Erythroblast (primary cell): ENCODE measurements at regions not wholly inside any gene's neighbourhood (a gene's known extent, or its start where the extent isn't known, plus 50 kb on each side); places are given as distances from the start of the nearest gene placed in this dataset.
"Not testable (repeated sequence)": the region's sequence is repeated elsewhere in the genome, so short reads cannot be mapped to it uniquely, and the experiment has no call there.

Experiments used
- DNase-seq, 2 experiments: peaks; one replicate each; lab custom pipeline; 2025; lab: John Stamatoyannopoulos, UW
- GATA1 ChIP-seq: IDR thresholded peaks from 2 replicates; pipeline ENCODE4 v1.6.1; 2011; ENCODE audit warnings: low read depth, mild to moderate bottlenecking, control low read depth, low read length, moderate library complexity
- POLR2A ChIP-seq: IDR thresholded peaks from 2 replicates; pipeline ENCODE4 v1.6.1; 2011; ENCODE audit warnings: mild to moderate bottlenecking, low read length

- no peak for DNase-seq
- TF ChIP-seq POLR2A (no peak), GATA1 (no peak)
These were observed 389.3 kb downstream of the STK39 start for GRCh38 chr2:167858086-167858485.

- TF ChIP-seq POLR2A, result no peak
- no peak for TF ChIP-seq GATA1
- no peak for DNase-seq
These were observed 390.0 kb downstream of the STK39 start for GRCh38 chr2:167857416-167857815.

DNA sequence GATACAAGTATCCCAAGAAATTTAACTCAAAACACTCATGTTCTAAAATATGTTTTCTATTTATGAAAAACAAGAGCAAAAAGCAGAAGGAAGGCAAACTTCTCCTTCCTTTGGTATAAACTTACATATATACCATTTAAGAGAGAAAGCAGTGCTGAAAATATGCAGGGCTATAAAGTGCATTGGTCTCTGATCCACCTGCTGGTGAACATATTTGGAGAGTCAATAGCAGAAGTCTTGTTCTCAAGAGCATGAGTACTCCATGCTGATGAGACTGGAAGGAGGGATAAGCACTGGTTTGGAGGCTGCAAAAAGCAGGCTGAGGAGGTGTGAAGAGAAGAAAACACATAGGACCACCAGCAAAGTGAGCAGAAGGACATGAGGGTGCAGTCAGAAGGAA lies 391.2 kb downstream of the STK39 start:
- TF ChIP-seq GATA1, result no peak
- no peak for TF ChIP-seq POLR2A
- DNase-seq, result no peak

- TF ChIP-seq GATA1 (no peak), POLR2A (no peak)
- DNase-seq, result no peak
These were observed 392.2 kb downstream of the STK39 start for GRCh38 chr2:167855211-167855610.

DNA sequence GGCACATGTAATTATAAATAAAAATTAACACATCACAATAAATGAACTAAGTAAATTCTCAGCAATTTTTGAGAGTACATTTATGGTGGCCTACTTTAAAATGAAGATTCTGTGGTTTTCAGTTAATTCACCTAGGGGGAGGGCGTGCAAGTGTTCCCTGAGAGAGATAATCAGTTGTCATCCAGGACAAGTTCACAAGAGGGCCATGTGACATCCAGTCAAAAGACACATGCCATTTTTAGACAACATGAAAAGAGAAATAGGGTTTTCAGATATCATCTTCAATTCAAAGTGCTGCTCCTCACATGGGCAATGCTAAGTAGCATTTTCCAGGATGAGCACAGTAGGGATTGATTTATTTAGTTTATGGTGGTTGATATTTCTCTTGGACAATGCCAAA lies 393.7 kb downstream of the STK39 start:
- DNase-seq, result no peak
- TF ChIP-seq GATA1, result no peak
- no peak for TF ChIP-seq POLR2A

DNA sequence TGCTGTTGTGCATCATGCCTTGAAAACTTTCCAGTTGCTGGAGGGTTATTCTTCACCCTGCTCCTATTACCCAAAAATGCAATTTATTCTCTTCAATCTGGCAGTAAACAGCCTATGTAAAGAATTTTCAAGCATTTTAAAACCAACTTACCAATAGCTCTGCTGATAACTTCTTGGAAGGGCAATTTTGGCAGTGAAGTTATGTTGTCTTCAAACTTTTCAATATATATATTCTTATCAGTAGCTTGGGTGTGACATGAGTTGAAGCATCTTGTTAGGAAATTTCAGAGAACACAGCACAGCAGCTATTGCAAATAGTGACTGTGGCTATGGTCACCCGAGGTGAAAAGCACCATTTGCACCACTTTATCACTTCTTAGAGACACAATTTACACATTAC lies 395.5 kb downstream of the STK39 start:
- TF ChIP-seq GATA1 (no peak), POLR2A (no peak)
- DNase-seq, result no peak

DNA sequence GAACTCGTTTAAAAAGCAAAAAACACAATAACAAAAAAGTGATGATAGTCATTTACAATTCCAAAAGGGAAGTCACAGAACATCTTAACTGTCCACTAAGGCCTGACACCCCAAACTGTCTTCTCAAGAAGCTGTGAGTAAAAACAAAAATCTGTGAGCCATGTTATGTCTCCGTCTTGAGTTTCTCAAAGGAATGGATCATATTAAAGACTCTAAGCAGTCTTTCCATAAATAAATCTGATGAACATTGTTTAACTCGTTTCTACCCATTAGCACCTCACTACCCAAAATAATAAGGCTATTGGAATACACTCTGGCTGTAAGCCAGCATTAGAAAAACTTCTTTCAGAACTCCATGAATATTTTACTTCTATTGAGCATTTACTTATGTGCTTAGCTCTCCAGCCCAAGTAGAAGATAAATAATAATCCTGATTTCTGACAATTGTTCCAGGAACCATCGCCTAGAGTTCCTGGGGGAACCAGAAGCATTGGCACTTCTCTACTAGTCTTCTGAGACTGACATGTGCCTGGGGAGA lies 396.0 kb downstream of the STK39 start:
- no peak for TF ChIP-seq GATA1
- TF ChIP-seq POLR2A, result no peak
- no peak for DNase-seq

DNA sequence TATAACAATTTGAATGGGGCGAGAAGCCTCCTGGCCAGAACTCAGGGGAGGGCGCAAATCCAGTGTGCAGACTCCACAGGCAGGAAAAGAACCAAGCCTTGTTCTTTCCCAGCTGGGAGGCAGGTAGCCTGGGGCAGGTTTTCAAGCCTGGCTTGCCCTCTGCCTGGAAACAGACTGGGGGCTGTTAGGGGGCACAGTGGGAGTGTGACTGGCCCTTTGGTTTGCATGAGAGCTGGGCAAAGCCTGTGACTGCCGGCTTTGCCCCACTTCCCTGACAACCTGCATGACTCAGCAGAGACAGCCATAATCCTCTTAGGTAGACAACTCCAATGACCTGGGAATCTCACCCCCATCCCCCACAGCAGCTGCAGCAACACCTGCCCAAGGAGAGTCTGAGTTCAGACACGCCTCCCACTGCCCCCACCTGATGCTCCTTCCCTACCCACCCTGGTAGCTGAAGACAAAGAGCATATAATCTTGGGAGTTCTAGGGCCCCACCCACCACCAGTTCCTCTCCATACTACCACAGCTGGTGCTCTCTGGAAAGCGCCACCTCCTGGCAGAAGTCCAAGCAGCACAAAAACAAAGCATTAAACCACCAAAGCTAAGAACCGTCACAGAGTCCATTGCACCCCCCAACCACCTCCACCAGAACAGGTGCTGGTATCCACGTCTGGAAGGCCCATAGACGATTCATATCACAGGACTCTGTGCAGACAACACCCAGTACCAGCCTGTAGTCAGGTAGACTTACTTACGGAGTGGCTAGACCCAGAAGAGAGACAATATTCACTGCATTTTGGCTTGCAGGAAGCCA lies 402.5 kb downstream of the STK39 start:
- TF ChIP-seq POLR2A (no peak), GATA1 (no peak)
- peak; percentile 1 to 4 for DNase-seq

DNA sequence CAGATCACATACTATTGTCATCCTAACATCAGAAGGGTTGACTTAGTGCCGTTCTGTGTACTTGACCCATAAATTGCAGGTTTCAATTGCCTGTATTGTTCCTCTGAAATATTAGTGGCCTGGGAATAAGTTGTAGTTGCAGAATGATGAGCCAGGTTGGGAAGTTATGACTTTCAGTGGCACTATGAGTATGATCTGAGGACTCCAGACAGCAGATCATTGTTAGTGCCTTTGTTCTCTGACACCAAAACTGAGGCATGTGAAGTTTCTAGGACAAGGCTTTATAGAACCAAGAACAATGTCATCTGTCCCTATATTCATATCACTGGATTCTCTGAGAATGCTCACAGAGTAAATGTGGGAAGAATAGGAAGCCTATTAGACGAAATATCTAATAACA lies 403.7 kb downstream of the STK39 start:
- TF ChIP-seq GATA1 (no peak), POLR2A (no peak)
- DNase-seq, result no peak

GRCh38 chr2:167843217-167843616 lies 404.2 kb downstream of the STK39 start:
- no peak for DNase-seq
- TF ChIP-seq GATA1 (no peak), POLR2A (no peak)

- TF ChIP-seq GATA1, result no peak
- no peak for TF ChIP-seq POLR2A
- DNase-seq, result no peak
These were observed 405.3 kb downstream of the STK39 start for GRCh38 chr2:167842047-167842446.

DNA sequence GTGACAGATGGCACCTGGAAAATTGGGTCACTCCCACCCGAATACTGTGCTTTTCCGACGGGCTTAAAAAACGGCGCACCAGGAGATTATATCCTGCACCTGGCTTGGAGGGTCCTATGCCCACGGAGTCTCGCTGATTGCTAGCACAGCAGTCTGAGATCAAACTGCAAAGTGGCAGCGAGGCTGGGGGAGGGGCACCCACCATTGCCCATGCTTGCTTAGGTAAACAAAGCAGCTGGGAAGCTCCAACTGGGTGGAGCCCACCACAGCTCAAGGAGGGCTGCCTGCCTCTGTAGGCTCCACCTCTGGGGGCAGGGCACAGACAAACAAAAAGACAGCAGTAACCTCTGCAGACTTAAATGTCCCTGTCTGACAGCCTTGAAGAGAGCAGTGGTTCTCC lies 412.1 kb downstream of the STK39 start:
- DNase-seq, result not testable (repeated sequence)

DNA sequence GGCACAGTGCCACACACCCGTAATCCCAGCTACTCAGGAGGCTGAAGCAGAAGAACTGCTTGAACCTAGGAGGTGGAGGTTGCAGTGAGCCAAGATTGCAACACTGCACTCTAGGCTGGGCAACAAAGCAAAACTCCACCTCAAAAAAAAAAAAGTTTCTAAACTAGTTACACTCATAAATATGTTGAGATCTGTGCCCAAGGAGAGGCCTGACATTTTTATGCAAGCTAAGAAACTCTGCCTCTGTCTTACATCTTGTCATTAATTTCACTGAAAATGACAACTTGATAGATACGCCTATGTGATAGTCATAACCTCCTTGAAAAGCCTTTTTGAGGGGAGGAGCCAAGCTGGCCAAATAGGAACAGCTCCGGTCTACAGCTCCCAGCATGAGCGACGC lies 412.7 kb downstream of the STK39 start:
- TF ChIP-seq POLR2A (no peak), GATA1 (no peak)
- no peak for DNase-seq

DNA sequence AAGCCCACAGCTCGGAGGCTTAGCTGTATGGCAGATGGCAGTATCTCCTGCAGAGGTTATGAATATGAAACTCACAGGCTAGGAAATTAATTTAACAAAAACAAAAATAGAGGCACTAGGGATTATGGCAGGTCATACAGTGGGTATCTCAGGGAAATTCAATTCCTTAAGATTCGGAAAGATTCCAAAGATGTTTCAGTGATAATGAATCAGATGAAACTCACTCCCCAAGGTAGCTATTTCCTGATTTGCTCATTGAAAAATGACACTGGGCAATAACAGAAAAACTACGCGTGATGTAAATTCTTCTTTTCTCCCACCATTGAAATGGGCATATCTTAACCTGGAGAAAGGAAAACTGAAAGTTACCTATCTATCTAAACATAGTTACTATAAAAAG lies 414.1 kb downstream of the STK39 start:
- TF ChIP-seq POLR2A (no peak), GATA1 (no peak)
- no peak for DNase-seq

DNA sequence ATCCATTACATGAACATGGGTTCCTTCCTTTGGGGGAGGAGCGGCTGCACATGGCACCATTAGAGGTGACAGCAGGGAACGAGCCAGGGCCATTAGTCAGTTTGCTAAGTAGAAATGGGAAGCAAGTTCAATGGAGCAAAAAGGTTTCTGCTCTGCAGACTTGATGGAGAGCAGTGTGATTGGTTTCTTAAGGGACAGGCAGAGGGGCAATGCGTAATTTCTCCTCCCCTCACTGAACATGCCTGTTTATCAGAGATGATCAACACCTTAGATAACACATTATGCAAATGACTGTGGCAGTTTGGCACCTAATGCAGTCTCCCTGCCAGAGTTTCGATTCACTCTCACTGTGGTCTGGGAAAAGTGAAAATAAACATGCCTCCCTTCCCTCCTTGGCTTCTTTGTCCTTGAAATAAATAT lies 414.5 kb downstream of the STK39 start:
- no peak for DNase-seq
- TF ChIP-seq POLR2A, result no peak
- no peak for TF ChIP-seq GATA1
